GM23248 (cell line): ENCODE measurements at regions not wholly inside any gene's neighbourhood (a gene's known extent, or its start where the extent isn't known, plus 50 kb on each side); places are given as distances from the start of the nearest gene placed in this dataset.

ENCODE experiments used
- DNase-seq: peaks from one replicate; pipeline ENCODE4 v3.0.0-alpha.2; 2015
- H2AFZ ChIP-seq: fragments of 200-600 bp; sonication (generic); 2 replicates; pipeline ENCODE4 v1.6.1; 2016; ENCODE audit warnings: antibody characterized with exemption
- H3F3A ChIP-seq: fragments of 200-600 bp; sonication (generic); 2 replicates; pipeline ENCODE4 v1.6.1; 2016; ENCODE audit warnings: mild to moderate bottlenecking, antibody characterized with exemption, mixed run types; ENCODE audit not compliant: insufficient read depth
- H3K27ac ChIP-seq: fragments of 200-600 bp; sonication (generic); 2 replicates; pipeline ENCODE4 v1.5.1; 2016; ENCODE audit warnings: mild to moderate bottlenecking
- H3K27me3 ChIP-seq: fragments of 200-600 bp; sonication (generic); replicated peaks from 2 replicates; pipeline ENCODE4 v1.6.1; 2016; ENCODE audit warnings: mild to moderate bottlenecking; ENCODE audit not compliant: insufficient read depth
- H3K36me3 ChIP-seq: fragments of 200-600 bp; sonication (generic); 2 replicates; pipeline ENCODE4 v1.6.1; 2016; ENCODE audit warnings: low read depth, mild to moderate bottlenecking
- H3K4me1 ChIP-seq: fragments of 200-600 bp; sonication (generic); 2 replicates; pipeline ENCODE4 v1.6.1; 2016; ENCODE audit warnings: mild to moderate bottlenecking; ENCODE audit not compliant: insufficient read depth
- H3K4me2 ChIP-seq: fragments of 200-600 bp; sonication (generic); one replicate; pipeline ENCODE4 v1.6.1; 2016; ENCODE audit warnings: mild to moderate bottlenecking; ENCODE audit not compliant: unreplicated experiment
- H3K4me3 ChIP-seq: fragments of 200-600 bp; sonication (generic); 2 replicates; pipeline ENCODE4 v1.5.1; 2016; ENCODE audit warnings: mild to moderate bottlenecking
- H3K79me2 ChIP-seq: fragments of 200-600 bp; sonication (generic); 2 replicates; pipeline ENCODE4 v1.6.1; 2016; ENCODE audit warnings: mild to moderate bottlenecking; ENCODE audit not compliant: insufficient read depth
- H3K9ac ChIP-seq: fragments of 200-600 bp; sonication (generic); 2 replicates; pipeline ENCODE4 v1.6.1; 2016; ENCODE audit warnings: mild to moderate bottlenecking
- H3K9me2 ChIP-seq: fragments of 200-600 bp; sonication (generic); 2 replicates; pipeline ENCODE4 v1.6.1; 2016; ENCODE audit warnings: mixed run types, mild to moderate bottlenecking, moderate library complexity; ENCODE audit not compliant: insufficient read depth
- H3K9me3 ChIP-seq: fragments of 200-600 bp; sonication (generic); one replicate; pipeline ENCODE4 v1.6.1; 2017; ENCODE audit warnings: low read depth
- H4K20me1 ChIP-seq: fragments of 200-600 bp; sonication (generic); 2 replicates; pipeline ENCODE4 v1.6.0; 2016; ENCODE audit not compliant: insufficient read depth
- EZH2 ChIP-seq: fragments of 200-600 bp; sonication (generic); IDR thresholded peaks from 2 replicates; pipeline ENCODE4 v1.6.1; 2018; ENCODE audit warnings: antibody characterized with exemption, mild to moderate bottlenecking; ENCODE audit not compliant: insufficient read depth, poor library complexity, severe bottlenecking
- EZH2phosphoT487 ChIP-seq: fragments of 200-600 bp; sonication (generic); IDR thresholded peaks from 2 replicates; pipeline ENCODE4 v1.6.1; 2018; ENCODE audit warnings: antibody characterized with exemption, moderate library complexity, mild to moderate bottlenecking, low read depth; ENCODE audit not compliant: insufficient read depth
- WGBS, 2 experiments: methylation state at CpG; one replicate each; pipeline ENCODE4 v1.1.6; 2015 to 2017; ENCODE audit warnings: low lambda C conversion rate in 2 of 2, low coverage in 1 of 2; ENCODE audit errors: missing lambda C conversion rate in 2 of 2; 5-methylcytosine and 5-hydroxymethylcytosine counted together
- in situ Hi-C: fragments of 300-500 bp; cut with MboI; formaldehyde crosslinking; loops from 2 replicates; pipeline ENCODE4 v1.15.0; 2020

GRCh38 chr13:100826441-100826840 lies 151.8 kb upstream of the TMTC4 start:
- 52 to 69% methylated on average over 3 of the region's 3 CpGs for WGBS, 2 experiments
- Histone ChIP-seq H4K20me1 (no peaks in the 10 kb centered on the region), H3K4me2 (no peak overlapping the region), H3F3A (no peaks in the 10 kb centered on the region), H2AFZ (no peak overlapping the region), H3K9me2 (no peaks in the 10 kb centered on the region), H3K4me3 (no peak overlapping the region), H3K4me1 (no peaks in the 10 kb centered on the region), H3K27ac (no peak overlapping the region), H3K79me2 (no peaks in the 10 kb centered on the region), H3K36me3 (no peaks in the 10 kb centered on the region), H3K9me3 (no peaks in the 10 kb centered on the region), H3K9ac (no peak overlapping the region), H3K27me3 (peaks cover 3% of the 10 kb centered on the region; the same call in 1 of the 2 replicates)
- no peak for DNase-seq
- in situ Hi-C loops = no loop called here
- TF ChIP-seq EZH2phosphoT487 (no peak), EZH2 (no peak)

- no peaks in the 10 kb centered on the region for H3K36me3 ChIP-seq
- no peaks in the 10 kb centered on the region for H3K9me3 ChIP-seq
- H3K4me1 ChIP-seq = no peaks in the 10 kb centered on the region
- no peak overlapping the region for H3K27ac ChIP-seq
- WGBS, 2 experiments = 48 to 51% methylated on average over 3 of the region's 3 CpGs
- no peak overlapping the region for H3K9ac ChIP-seq
- H3K79me2 ChIP-seq = no peaks in the 10 kb centered on the region
- no peak for TF ChIP-seq EZH2
- no peak for TF ChIP-seq EZH2phosphoT487
- H3K4me3 ChIP-seq = no peak overlapping the region
- in situ Hi-C loops = no loop called here
- peaks cover 3% of the 10 kb centered on the region; the same call in 1 of the 2 replicates for H3K27me3 ChIP-seq
- no peak overlapping the region for H3K4me2 ChIP-seq
- DNase-seq = peak; percentile 71
- no peak overlapping the region for H2AFZ ChIP-seq
- H3K9me2 ChIP-seq = no peaks in the 10 kb centered on the region
- no peaks in the 10 kb centered on the region for H3F3A ChIP-seq
- no peaks in the 10 kb centered on the region for H4K20me1 ChIP-seq
Measured at GRCh38 chr13:100825557-100825956, 151.0 kb upstream of the TMTC4 start.

- DNase-seq = no peak
- H3K9ac ChIP-seq = no peak overlapping the region
- H3K9me3 ChIP-seq = no peaks in the 10 kb centered on the region
- H3K4me2 ChIP-seq = no peak overlapping the region
- H3F3A ChIP-seq = no peaks in the 10 kb centered on the region
- H2AFZ ChIP-seq = no peak overlapping the region
- H3K36me3 ChIP-seq = no peaks in the 10 kb centered on the region
- no peaks in the 10 kb centered on the region for H4K20me1 ChIP-seq
- H3K9me2 ChIP-seq = no peaks in the 10 kb centered on the region
- peaks cover 3% of the 10 kb centered on the region; the same call in 1 of the 2 replicates for H3K27me3 ChIP-seq
- TF ChIP-seq EZH2phosphoT487 = no peak
- no peak for TF ChIP-seq EZH2
- no peaks in the 10 kb centered on the region for H3K4me1 ChIP-seq
- 43 to 45% methylated on average over 3 of the region's 3 CpGs for WGBS, 2 experiments
- H3K4me3 ChIP-seq = no peak overlapping the region
- H3K79me2 ChIP-seq = no peaks in the 10 kb centered on the region
- H3K27ac ChIP-seq = no peak overlapping the region
- in situ Hi-C loops = no loop called here
Measured at GRCh38 chr13:100824366-100824765, 149.8 kb upstream of the TMTC4 start.

- H3K9ac ChIP-seq = no peak overlapping the region
- no peaks in the 10 kb centered on the region for H3F3A ChIP-seq
- in situ Hi-C loops = no loop called here
- 0 out of 2 replicates have a peak, but pooled peaks cover 3% of the 10 kb centered on the region for H3K27me3 ChIP-seq
- TF ChIP-seq EZH2 (no peak), EZH2phosphoT487 (no peak)
- no peak overlapping the region for H3K4me2 ChIP-seq
- H3K9me2 ChIP-seq = no peaks in the 10 kb centered on the region
- DNase-seq = no peak
- no peaks in the 10 kb centered on the region for H3K9me3 ChIP-seq
- H3K79me2 ChIP-seq = no peaks in the 10 kb centered on the region
- WGBS, 2 experiments = 44 to 50% methylated on average over 3 of the region's 3 CpGs
- no peaks in the 10 kb centered on the region for H3K36me3 ChIP-seq
- H3K27ac ChIP-seq = no peak overlapping the region
- no peaks in the 10 kb centered on the region for H3K4me1 ChIP-seq
- no peaks in the 10 kb centered on the region for H4K20me1 ChIP-seq
- no peak overlapping the region for H2AFZ ChIP-seq
- no peak overlapping the region for H3K4me3 ChIP-seq
Measured at GRCh38 chr13:100823448-100823847, 148.9 kb upstream of the TMTC4 start.
